ENCODE measurements at regions not wholly inside any gene's neighbourhood (a gene's known extent, or its start where the extent isn't known, plus 50 kb on each side); places are given as distances from the start of the nearest gene placed in this dataset.
"Not testable (repeated sequence)": the region's sequence is repeated elsewhere in the genome, so short reads cannot be mapped to it uniquely, and the experiment has no call there.

DNA sequence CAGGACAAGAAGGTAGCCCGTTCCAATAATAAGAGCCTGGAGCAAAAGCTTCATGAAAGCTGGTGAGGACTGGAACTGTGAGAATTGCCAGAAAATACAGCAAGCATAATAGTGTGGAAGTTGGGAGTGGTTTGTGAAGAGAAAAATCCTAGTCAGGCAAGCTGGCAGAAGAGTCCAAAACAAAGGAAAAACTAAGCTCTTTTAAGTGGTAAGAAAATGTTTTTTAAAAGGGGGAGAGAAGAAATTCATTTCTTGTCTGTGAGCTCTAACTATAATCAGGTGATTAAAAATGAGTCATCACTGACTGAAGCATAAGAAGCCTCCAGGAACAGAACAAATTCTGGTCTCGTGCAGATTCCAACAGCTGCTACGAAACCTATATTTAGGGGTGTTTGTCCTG lies 102.6 kb downstream of the CAAP1 start:
- H3K4me3 ChIP-seq (ENCODE audit: low read depth, low read length): no peak overlapping the region
- in situ Hi-C loops (cut with HindIII; ENCODE audit: low pct_ligation_motif_present, low sequenced_read_pairs): no loop called here
- no peaks in the 10 kb centered on the region for H3K36me3 ChIP-seq (replicated peaks)
- no peaks in the 10 kb centered on the region for H3K27me3 ChIP-seq (replicated peaks)
- H3K27ac ChIP-seq: no peak overlapping the region
- DNase-seq: no peak
- no peak for TF ChIP-seq CTCF (IDR thresholded peaks at IDR 0.05; ENCODE audit: low read depth, low read length, missing control alignments)

- no peak for DNase-seq
- Histone ChIP-seq H3K4me3 (ENCODE audit: low read depth, low read length) (no peak overlapping the region), H3K27me3 (replicated peaks) (no peaks in the 10 kb centered on the region), H3K36me3 (replicated peaks) (no peaks in the 10 kb centered on the region), H3K27ac (no peak overlapping the region)
- no peak for TF ChIP-seq CTCF (IDR thresholded peaks at IDR 0.05; ENCODE audit: low read depth, low read length, missing control alignments)
- in situ Hi-C loops (cut with HindIII; ENCODE audit: low pct_ligation_motif_present, low sequenced_read_pairs): no loop called here
Observed at GRCh38 chr9:26786564-26786963, 106.0 kb downstream of the CAAP1 start.

DNA sequence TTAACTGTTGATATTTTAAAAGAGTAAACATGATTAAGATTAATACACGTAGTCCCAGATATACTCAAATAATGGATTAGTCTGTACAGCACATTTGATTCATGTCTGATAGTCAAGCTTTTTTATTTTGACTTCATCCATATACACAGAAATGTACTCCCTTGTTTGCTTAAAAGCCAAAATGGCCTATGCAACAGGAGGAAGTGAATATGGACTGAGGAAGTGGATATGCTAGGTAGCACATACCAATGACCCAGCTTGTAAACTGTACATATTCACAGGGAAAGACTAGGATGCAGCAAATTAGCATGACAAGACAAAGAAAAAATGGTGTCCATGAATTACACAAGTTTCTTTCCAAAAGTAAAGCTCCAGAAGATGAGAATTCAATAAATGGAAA lies 109.7 kb downstream of the CAAP1 start:
- H3K4me3 ChIP-seq (ENCODE audit: low read depth, low read length): no peak overlapping the region
- H3K27ac ChIP-seq: no peak overlapping the region
- TF ChIP-seq CTCF (IDR thresholded peaks at IDR 0.05; ENCODE audit: low read depth, low read length, missing control alignments): no peak
- DNase-seq: no peak
- in situ Hi-C loops (cut with HindIII; ENCODE audit: low pct_ligation_motif_present, low sequenced_read_pairs): no loop called here
- no peaks in the 10 kb centered on the region for H3K36me3 ChIP-seq (replicated peaks)
- no peaks in the 10 kb centered on the region for H3K27me3 ChIP-seq (replicated peaks)

DNA sequence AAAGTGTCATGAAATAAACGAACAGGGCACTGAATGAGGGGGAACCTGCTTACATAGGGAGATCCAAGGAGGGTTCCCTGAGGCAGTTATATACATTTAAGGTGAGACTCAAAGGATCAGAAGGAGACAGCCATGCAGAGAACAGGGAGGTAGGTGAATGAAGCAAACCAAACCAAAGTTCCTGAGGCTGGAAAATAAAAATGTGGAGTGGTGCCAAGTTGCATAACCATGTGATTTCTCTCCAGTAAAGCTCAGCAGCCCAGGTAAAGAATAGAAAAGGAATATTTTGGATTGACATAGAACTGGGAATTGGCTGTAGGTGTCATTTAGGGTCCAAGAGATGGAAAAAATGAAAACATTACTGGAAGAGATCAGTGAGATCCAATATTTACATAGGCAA lies 110.7 kb downstream of the CAAP1 start:
- H3K27ac ChIP-seq: no peak overlapping the region
- no peaks in the 10 kb centered on the region for H3K27me3 ChIP-seq (replicated peaks)
- no peak for TF ChIP-seq CTCF (IDR thresholded peaks at IDR 0.05; ENCODE audit: low read depth, low read length, missing control alignments)
- H3K36me3 ChIP-seq (replicated peaks): no peaks in the 10 kb centered on the region
- H3K4me3 ChIP-seq (ENCODE audit: low read depth, low read length): no peak overlapping the region
- in situ Hi-C loops (cut with HindIII; ENCODE audit: low pct_ligation_motif_present, low sequenced_read_pairs): no loop called here
- no peak for DNase-seq

DNA sequence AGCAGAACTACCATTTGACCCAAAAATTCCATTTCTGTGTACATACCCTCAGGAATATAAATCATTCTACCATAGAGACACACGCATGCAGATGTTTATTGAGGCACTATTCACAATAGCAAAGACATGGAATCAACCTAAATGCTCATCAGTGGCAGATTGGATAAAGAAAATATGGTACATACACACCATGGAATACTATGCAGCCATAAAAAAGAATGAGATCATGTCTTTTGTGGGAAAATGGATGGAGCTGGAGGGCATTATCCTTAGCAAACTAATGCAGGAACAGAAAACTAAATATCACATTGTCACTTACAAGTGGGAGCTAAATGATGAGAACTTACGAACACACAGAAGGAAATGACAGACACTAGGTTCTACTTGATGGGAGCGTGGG lies 112.3 kb downstream of the CAAP1 start:
- H3K36me3 ChIP-seq (replicated peaks); H3K4me3 ChIP-seq (ENCODE audit: low read depth, low read length); in situ Hi-C loops (cut with HindIII; ENCODE audit: low pct_ligation_motif_present, low sequenced_read_pairs); H3K27ac ChIP-seq; DNase-seq; H3K27me3 ChIP-seq (replicated peaks): not testable (repeated sequence)

DNA sequence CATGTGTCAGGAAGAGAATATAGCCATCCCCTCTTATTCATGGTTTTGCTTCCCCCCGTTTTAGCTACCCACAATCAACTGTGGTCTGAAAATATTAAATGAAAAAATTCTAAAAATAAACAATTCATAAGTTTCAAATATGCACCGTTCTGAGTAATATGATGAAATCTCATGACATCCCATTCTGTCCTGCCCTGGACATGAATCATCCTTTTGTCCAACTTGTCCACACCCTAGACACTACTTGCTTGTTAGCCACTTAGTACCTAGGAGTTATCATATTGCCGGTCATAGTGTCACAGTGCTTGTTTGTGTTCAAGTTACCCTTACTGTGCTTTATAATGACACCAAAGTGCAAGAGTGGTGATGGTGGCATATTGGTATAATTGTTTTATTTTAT lies 113.5 kb downstream of the CAAP1 start:
- Histone ChIP-seq H3K36me3 (replicated peaks) (no peaks in the 10 kb centered on the region), H3K27me3 (replicated peaks) (no peaks in the 10 kb centered on the region), H3K27ac (no peak overlapping the region), H3K4me3 (ENCODE audit: low read depth, low read length) (no peak overlapping the region)
- DNase-seq: peak; percentile 5
- TF ChIP-seq CTCF (IDR thresholded peaks at IDR 0.05; ENCODE audit: low read depth, low read length, missing control alignments): no peak
- in situ Hi-C loops (cut with HindIII; ENCODE audit: low pct_ligation_motif_present, low sequenced_read_pairs): no loop called here

Data from brain microvascular endothelial cell (primary cell).